ENCODE measurements at regions not wholly inside any gene's neighbourhood (a gene's known extent, or its start where the extent isn't known, plus 50 kb on each side); places are given as distances from the start of the nearest gene placed in this dataset.

GRCh38 chr1:185439727-185440415 lies 122.8 kb upstream of the IVNS1ABP start:
- H3K9me3 ChIP-seq, result no peaks in the 10 kb centered on the region
- DNase-seq, result no peak
- peaks cover 0 to 8% (median 0%) of the 10 kb centered on the region in 4 donors for H3K4me1 ChIP-seq
- no peaks in the 10 kb centered on the region for H3K36me3 ChIP-seq
- no peaks in the 10 kb centered on the region for H3K27me3 ChIP-seq
- H3K4me3 ChIP-seq, result no peak overlapping the region
- H3K27ac ChIP-seq, result peak overlapping the region in 1 of 4 donors; percentile 27
- no peak for TF ChIP-seq CTCF (IDR thresholded peaks at IDR 0.05)
- no peak for TF ChIP-seq POLR2A (IDR thresholded peaks at IDR 0.05)

- Histone ChIP-seq H3K4me1 (peaks cover 0 to 8% (median 0%) of the 10 kb centered on the region in 4 donors), H3K36me3 (no peaks in the 10 kb centered on the region), H3K4me3 (no peak overlapping the region), H3K27ac (no peak overlapping the region), H3K9me3 (no peaks in the 10 kb centered on the region), H3K27me3 (no peaks in the 10 kb centered on the region)
- TF ChIP-seq POLR2A (IDR thresholded peaks at IDR 0.05), result no peak
- no peak for TF ChIP-seq CTCF (IDR thresholded peaks at IDR 0.05)
- DNase-seq, result no peak
Observed at GRCh38 chr1:185438936-185439335, 121.9 kb upstream of the IVNS1ABP start.

GRCh38 chr1:185435696-185436379 lies 118.8 kb upstream of the IVNS1ABP start:
- Histone ChIP-seq H3K36me3 (no peaks in the 10 kb centered on the region), H3K4me3 (no peak overlapping the region), H3K9me3 (no peaks in the 10 kb centered on the region), H3K27ac (no peak overlapping the region), H3K27me3 (no peaks in the 10 kb centered on the region), H3K4me1 (peaks cover 0 to 8% (median 0%) of the 10 kb centered on the region in 4 donors)
- peak in 2 of 3 donors; percentile 55 to 57 for DNase-seq
- TF ChIP-seq POLR2A (IDR thresholded peaks at IDR 0.05) (no peak), CTCF (IDR thresholded peaks at IDR 0.05) (peak in 1 of 6 experiments; percentile 5)

GRCh38 chr1:185434721-185435120 lies 117.7 kb upstream of the IVNS1ABP start:
- H3K27ac ChIP-seq, result no peak overlapping the region
- no peaks in the 10 kb centered on the region for H3K36me3 ChIP-seq
- DNase-seq, result no peak

GRCh38 chr1:185433667-185434066 lies 116.6 kb upstream of the IVNS1ABP start:
- Histone ChIP-seq H3K36me3 (no peaks in the 10 kb centered on the region), H3K4me1 (no peaks in the 10 kb centered on the region), H3K27ac (no peak overlapping the region), H3K9me3 (no peaks in the 10 kb centered on the region), H3K27me3 (no peaks in the 10 kb centered on the region), H3K4me3 (no peak overlapping the region)
- DNase-seq, result no peak
- TF ChIP-seq CTCF (IDR thresholded peaks at IDR 0.05), result no peak
- TF ChIP-seq POLR2A (IDR thresholded peaks at IDR 0.05), result no peak

More at GRCh38 chr1:185434721-185435120, 117.7 kb upstream of the IVNS1ABP start:
- Histone ChIP-seq H3K4me3 (no peak overlapping the region), H3K4me1 (peaks cover 0 to 5% (median 0%) of the 10 kb centered on the region in 4 donors), H3K9me3 (no peaks in the 10 kb centered on the region), H3K27me3 (no peaks in the 10 kb centered on the region)
- TF ChIP-seq POLR2A (IDR thresholded peaks at IDR 0.05) (no peak), CTCF (IDR thresholded peaks at IDR 0.05) (no peak)
